Caco-2 (cell line): ENCODE measurements at regions not wholly inside any gene's neighbourhood (a gene's known extent, or its start where the extent isn't known, plus 50 kb on each side); places are given as distances from the start of the nearest gene placed in this dataset.
A peak's percentile ranks its signal among the peaks of the same experiment; 100 is the strongest.
"Not testable (repeated sequence)": the region's sequence is repeated elsewhere in the genome, so short reads cannot be mapped to it uniquely, and the experiment has no call there.

ENCODE experiments used
- BruUV-seq: library from RNA; stranded (reverse); fragments of 400-500 nt; replicated peaks from 2 replicates; lab custom pipeline; 2021; lab: Mats Ljungman, UMichigan
- CTCF ChIA-PET: fragments of 300-600 bp; sonication (Branson Sonifier 250); formaldehyde crosslinking; loops from one replicate; lab custom pipeline; 2022; ENCODE audit warnings: antibody characterized with exemption; lab: Charles Lee
- POLR2A ChIA-PET: fragments of 300-600 bp; sonication (Branson Sonifier 250); formaldehyde crosslinking; loops from one replicate; lab custom pipeline; 2022; ENCODE audit warnings: antibody characterized with exemption; lab: Charles Lee
- DNase-seq, 2 experiments: peaks; one replicate each; pipeline versions ENCODE4 v3.0.0 to v3.0.0-alpha.2; 2020 to 2022
- H3K27me3 ChIP-seq: replicated peaks from 2 replicates; pipeline ENCODE4 v1.6.0; 2011; ENCODE audit warnings: low read length; ENCODE audit not compliant: control insufficient read depth, insufficient read depth
- H3K36me3 ChIP-seq: 2 replicates; pipeline ENCODE4 v1.5.1; 2011; ENCODE audit warnings: low read length; ENCODE audit not compliant: control insufficient read depth, insufficient read depth
- H3K4me1 ChIP-seq: fragments of 250-450 bp; sonication (Bioruptor Pico); 2 replicates; pipeline ENCODE4 v1.5.1; 2020; ENCODE audit warnings: mild to moderate bottlenecking
- H3K4me3 ChIP-seq: 2 replicates; pipeline ENCODE4 v1.5.1; 2011; ENCODE audit warnings: low read depth, mild to moderate bottlenecking, control low read depth, low read length
- H3K9me3 ChIP-seq: fragments of 250-450 bp; sonication (Bioruptor Pico); 2 replicates; pipeline ENCODE4 v1.5.1; 2020; ENCODE audit warnings: mild to moderate bottlenecking, moderate library complexity
- H3K27ac Mint-ChIP-seq: one replicate; pipeline ENCODE4 v1.8.0; 2022; ENCODE audit warnings: mixed read lengths; ENCODE audit not compliant: unreplicated experiment
- H3K27me3 Mint-ChIP-seq: one replicate; pipeline ENCODE4 v1.8.0; 2022; ENCODE audit warnings: mixed read lengths; ENCODE audit not compliant: insufficient read depth, unreplicated experiment
- H3K36me3 Mint-ChIP-seq: one replicate; pipeline ENCODE4 v1.8.0; 2022; ENCODE audit warnings: mild to moderate bottlenecking, mixed read lengths; ENCODE audit not compliant: insufficient read depth, unreplicated experiment
- H3K4me1 Mint-ChIP-seq: one replicate; pipeline ENCODE4 v1.8.0; 2022; ENCODE audit warnings: low read depth, mixed read lengths; ENCODE audit not compliant: unreplicated experiment
- H3K4me3 Mint-ChIP-seq: one replicate; pipeline ENCODE4 v1.8.0; 2022; ENCODE audit warnings: mild to moderate bottlenecking, moderate library complexity, mixed read lengths; ENCODE audit not compliant: unreplicated experiment
- H3K9me3 Mint-ChIP-seq: one replicate; pipeline ENCODE4 v1.8.0; 2022; ENCODE audit warnings: mixed read lengths; ENCODE audit not compliant: unreplicated experiment
- intact Hi-C: fragments of 100-400 bp; cut with micrococcal nuclease; formaldehyde crosslinking; loops from one replicate; pipeline ENCODE4 v1.10.0; 2022; ENCODE audit not compliant: unreplicated experiment
- TF ChIP-seq, protein P1 (sequence below), 2 experiments: fragments of 200-600 bp in 1 of 2; IDR thresholded peaks; 1 replicate in 1 of 2; 2 replicates in 1 of 2; pipeline versions ENCODE4 v1.5.1 to v1.8.0; 2011 to 2022; ENCODE audit warnings: antibody characterized with exemption in 1 of 2, control low read depth in 1 of 2, inconsistent platforms in 1 of 2, low read depth in 1 of 2, low read length in 1 of 2, mild to moderate bottlenecking in 1 of 2, moderate library complexity in 1 of 2; ENCODE audit not compliant: insufficient read depth in 1 of 2, severe bottlenecking in 1 of 2, unreplicated experiment in 1 of 2

GRCh38 chr1:183739741-183740271 lies 65.1 kb upstream of the RGL1 start:
- DNase-seq, result no peak
- Mint-ChIP-seq H3K9me3 (peaks cover 21% of the 10 kb centered on the region), H3K27me3 (no peaks in the 10 kb centered on the region), H3K4me3 (no peak overlapping the region), H3K36me3 (peaks cover 4% of the 10 kb centered on the region), H3K27ac (no peak overlapping the region), H3K4me1 (peaks cover 47% of the 10 kb centered on the region)
- H3K4me3 ChIP-seq, result no peak overlapping the region
- peaks cover 40% of the 10 kb centered on the region for H3K4me1 ChIP-seq
- BruUV-seq, result no TSS peak
- TF ChIP-seq, protein P1, sequence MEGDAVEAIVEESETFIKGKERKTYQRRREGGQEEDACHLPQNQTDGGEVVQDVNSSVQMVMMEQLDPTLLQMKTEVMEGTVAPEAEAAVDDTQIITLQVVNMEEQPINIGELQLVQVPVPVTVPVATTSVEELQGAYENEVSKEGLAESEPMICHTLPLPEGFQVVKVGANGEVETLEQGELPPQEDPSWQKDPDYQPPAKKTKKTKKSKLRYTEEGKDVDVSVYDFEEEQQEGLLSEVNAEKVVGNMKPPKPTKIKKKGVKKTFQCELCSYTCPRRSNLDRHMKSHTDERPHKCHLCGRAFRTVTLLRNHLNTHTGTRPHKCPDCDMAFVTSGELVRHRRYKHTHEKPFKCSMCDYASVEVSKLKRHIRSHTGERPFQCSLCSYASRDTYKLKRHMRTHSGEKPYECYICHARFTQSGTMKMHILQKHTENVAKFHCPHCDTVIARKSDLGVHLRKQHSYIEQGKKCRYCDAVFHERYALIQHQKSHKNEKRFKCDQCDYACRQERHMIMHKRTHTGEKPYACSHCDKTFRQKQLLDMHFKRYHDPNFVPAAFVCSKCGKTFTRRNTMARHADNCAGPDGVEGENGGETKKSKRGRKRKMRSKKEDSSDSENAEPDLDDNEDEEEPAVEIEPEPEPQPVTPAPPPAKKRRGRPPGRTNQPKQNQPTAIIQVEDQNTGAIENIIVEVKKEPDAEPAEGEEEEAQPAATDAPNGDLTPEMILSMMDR (IDR thresholded peaks at IDR 0.05; ENCODE audit: insufficient read depth in 1 of 2, low read depth in 1 of 2, low read length in 1 of 2, severe bottlenecking in 1 of 2, unreplicated experiment in 1 of 2), result no peak
- H3K27me3 ChIP-seq, result no peaks in the 10 kb centered on the region
- ChIA-PET CTCF (no interaction called here), POLR2A (no interaction called here)
- H3K9me3 ChIP-seq, result no peaks in the 10 kb centered on the region
- H3K36me3 ChIP-seq, result no peaks in the 10 kb centered on the region
- intact Hi-C loops, result loop anchor here (5.0 to 10.0 kb wide), 2 partner anchors 88 to 315 kb away; partner anchors contain the start of genes APOBEC4 and TSEN15

DNA sequence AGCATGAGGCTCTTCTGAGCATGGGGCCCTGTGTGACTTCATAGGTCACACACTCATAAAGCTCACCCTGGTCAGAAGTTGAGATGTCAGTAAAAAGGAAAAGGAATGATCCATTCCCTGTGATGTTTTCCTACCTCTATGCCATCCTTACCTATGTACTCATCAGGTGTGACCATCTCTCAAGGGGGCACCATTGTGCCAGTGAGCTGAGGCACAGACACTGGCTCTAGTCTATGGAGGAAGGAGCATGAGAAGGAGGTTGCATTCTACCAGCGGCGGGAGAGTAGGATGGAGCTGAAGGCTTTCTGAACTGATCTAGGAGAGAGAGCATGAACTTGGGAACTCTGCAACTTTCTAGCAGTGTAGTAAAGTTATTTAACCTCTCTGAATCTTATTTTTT lies 65.8 kb upstream of the RGL1 start:
- Histone ChIP-seq H3K4me1 (peaks cover 43% of the 10 kb centered on the region), H3K4me3 (no peak overlapping the region), H3K9me3 (no peaks in the 10 kb centered on the region), H3K27me3 (no peaks in the 10 kb centered on the region), H3K36me3 (no peaks in the 10 kb centered on the region)
- Mint-ChIP-seq H3K4me1 (peaks cover 53% of the 10 kb centered on the region), H3K9me3 (peaks cover 21% of the 10 kb centered on the region), H3K27me3 (no peaks in the 10 kb centered on the region), H3K4me3 (no peak overlapping the region), H3K27ac (no peak overlapping the region), H3K36me3 (peaks cover 6% of the 10 kb centered on the region)
- intact Hi-C loops, result loop anchor here (5.0 to 10.0 kb wide), 2 partner anchors 87 to 316 kb away; partner anchors contain the start of genes APOBEC4 and TSEN15
- CTCF ChIA-PET, result no interaction called here
- POLR2A ChIA-PET, result no interaction called here
- TF ChIP-seq, protein P1 (IDR thresholded peaks at IDR 0.05; ENCODE audit: insufficient read depth in 1 of 2, low read depth in 1 of 2, low read length in 1 of 2, severe bottlenecking in 1 of 2, unreplicated experiment in 1 of 2), result no peak
- no TSS peak for BruUV-seq
- no peak for DNase-seq

GRCh38 chr1:183737916-183738315 lies 67.0 kb upstream of the RGL1 start:
- CTCF ChIA-PET, BruUV-seq, DNase-seq, H3K36me3 ChIP-seq, H3K4me3 ChIP-seq, H3K27me3 ChIP-seq, H3K27me3 Mint-ChIP-seq, H3K9me3 ChIP-seq, POLR2A ChIA-PET, H3K4me3 Mint-ChIP-seq: not testable (repeated sequence)
- peak overlapping the region; percentile 33 for H3K27ac Mint-ChIP-seq
- peaks cover 52% of the 10 kb centered on the region for H3K4me1 ChIP-seq
- peaks cover 50% of the 10 kb centered on the region for H3K4me1 Mint-ChIP-seq
- peaks cover 13% of the 10 kb centered on the region for H3K36me3 Mint-ChIP-seq
- intact Hi-C loops, result loop anchor here (2.0 to 10.0 kb wide), 5 partner anchors 57 to 317 kb away; partner anchors contain the start of genes APOBEC4, RGL1 and TSEN15
- peaks cover 20% of the 10 kb centered on the region for H3K9me3 Mint-ChIP-seq
